K562 (cell line): ENCODE measurements at regions not wholly inside any gene's neighbourhood (a gene's known extent, or its start where the extent isn't known, plus 50 kb on each side); places are given as distances from the start of the nearest gene placed in this dataset.

Source experiments
- ATAC-seq: fragments of 200-7000 bp; cut with Tn5 transposase; 3 replicates; pipeline ENCODE4 v1.9.1; 2020; ENCODE audit warnings: moderate library complexity
- BruUV-seq: library from RNA; stranded (reverse); fragments of 400-500 nt; replicated peaks from 2 replicates; lab custom pipeline; 2021; lab: Mats Ljungman, UMichigan
- CTCF ChIA-PET: fragments of 300-600 bp; formaldehyde crosslinking; extraction: SDS; loops from one replicate; lab custom pipeline; 2021; ENCODE audit warnings: low intra/inter-chr PET ratio; lab: Yijun Ruan, JAX
- POLR2A ChIA-PET: fragments of 300-600, 350-650 bp; sonication (Branson Sonifier 250); formaldehyde crosslinking; extraction: SDS; loops from one replicate; lab custom pipeline; 2021; ENCODE audit warnings: antibody characterized with exemption, inconsistent platforms; lab: Yijun Ruan, JAX
- DNase-seq, 4 experiments: peaks; one replicate each; pipeline versions ENCODE4 v3.0.0 to v3.0.0-alpha.2; 2011 to 2018; ENCODE audit warnings: low spot score in 3 of 4, mixed read lengths in 3 of 4; ENCODE audit errors: extremely low read depth in 1 of 4
- FAIRE-seq: peaks from 2 replicates; lab custom pipeline; 2011; peaks lifted over from hg19 to GRCh38; lab: Jason Lieb, UNC
- H2AFZ ChIP-seq: 2 replicates; pipeline ENCODE4 v1.6.0; 2011; ENCODE audit warnings: low read depth, low read length, control low read depth, inconsistent platforms
- H3K27ac ChIP-seq: fragments of 200-600 bp; 3 replicates; pipeline ENCODE4 v1.8.0; 2011; ENCODE audit warnings: low read depth, mild to moderate bottlenecking, control low read depth, inconsistent platforms, low read length, moderate library complexity, mixed read lengths; ENCODE audit errors: extremely low read depth
- H3K27me3 ChIP-seq, 2 experiments: fragments of 300-600 bp in 1 of 2; 2 replicates in 1 of 2; 3 replicates in 1 of 2; pipeline versions ENCODE4 v1.6.0 to v1.8.0; 2011; ENCODE audit warnings: inconsistent platforms in 2 of 2, low read length in 2 of 2, mild to moderate bottlenecking in 1 of 2, mixed read lengths in 1 of 2, moderate library complexity in 1 of 2; ENCODE audit not compliant: control insufficient read depth in 2 of 2, insufficient read depth in 2 of 2
- H3K36me3 ChIP-seq: fragments of 300-600 bp; 3 replicates; pipeline ENCODE4 v1.8.0; 2011; ENCODE audit warnings: mild to moderate bottlenecking, low read length, inconsistent platforms; ENCODE audit not compliant: control insufficient read depth, insufficient read depth
- H3K4me1 ChIP-seq, 2 experiments: fragments of 200-600 bp in 1 of 2; replicated peaks in 1 of 2; 2 replicates in 1 of 2; 3 replicates in 1 of 2; pipeline versions ENCODE4 v1.5.1 to v1.8.0; 2011; ENCODE audit warnings: inconsistent platforms in 2 of 2, low read length in 2 of 2, mild to moderate bottlenecking in 1 of 2, mixed read lengths in 1 of 2, moderate library complexity in 1 of 2; ENCODE audit not compliant: control insufficient read depth in 2 of 2, insufficient read depth in 2 of 2
- H3K4me2 ChIP-seq: 2 replicates; pipeline ENCODE4 v1.6.1; 2011; ENCODE audit warnings: low read length, control low read depth, inconsistent platforms, mixed read lengths; ENCODE audit not compliant: insufficient read depth
- H3K4me3 ChIP-seq: fragments of 200-600 bp; sonication (generic), shearing (Covaris generic); 2 replicates; pipeline ENCODE4 v1.5.1; 2016; ENCODE audit warnings: control low read depth, inconsistent platforms
- H3K79me2 ChIP-seq: fragments of 200-600 bp; 3 replicates; pipeline ENCODE4 v1.8.0; 2011; ENCODE audit warnings: low read length, inconsistent platforms; ENCODE audit not compliant: control insufficient read depth, insufficient read depth
- H3K9ac ChIP-seq, 2 experiments: 2 replicates each; pipeline versions ENCODE4 v1.6.0 to v1.6.1; 2011; ENCODE audit warnings: low read depth in 2 of 2, low read length in 2 of 2, control low read depth in 1 of 2, inconsistent platforms in 1 of 2, mild to moderate bottlenecking in 1 of 2, mixed read lengths in 1 of 2; ENCODE audit not compliant: insufficient read depth in 1 of 2
- H3K9me1 ChIP-seq: one replicate; pipeline ENCODE4 v1.6.0; 2011; ENCODE audit warnings: inconsistent platforms, mild to moderate bottlenecking, low read length, moderate library complexity; ENCODE audit not compliant: control insufficient read depth, insufficient read depth
- H3K9me3 ChIP-seq: replicated peaks from 2 replicates; pipeline ENCODE4 v1.5.1; 2011; ENCODE audit warnings: low read depth, low read length, inconsistent platforms; ENCODE audit not compliant: control insufficient read depth, insufficient read depth
- H4K20me1 ChIP-seq: replicated peaks from 2 replicates; pipeline ENCODE4 v1.6.1; 2011; ENCODE audit warnings: low read length, inconsistent platforms, mixed read lengths; ENCODE audit not compliant: control insufficient read depth, insufficient read depth
- ARHGAP35 ChIP-seq: fragments of 450-650 bp; IDR thresholded peaks from 2 replicates; pipeline ENCODE4 v1.6.1; 2018; ENCODE audit not compliant: partially characterized antibody
- CBX8 ChIP-seq: fragments of 200-600 bp; sonication (generic); IDR thresholded peaks from 2 replicates; pipeline ENCODE4 v1.6.1; 2012; ENCODE audit warnings: borderline replicate concordance, mixed run types, low read depth, mild to moderate bottlenecking, moderate library complexity, mixed read lengths, low read length, control low read depth, inconsistent platforms; ENCODE audit not compliant: poor library complexity, severe bottlenecking; ENCODE audit errors: extremely low read depth
- CHD1 ChIP-seq: fragments of 200-600 bp; sonication (generic); IDR thresholded peaks from one replicate; pipeline ENCODE4 v1.6.1; 2012; ENCODE audit warnings: mild to moderate bottlenecking, moderate library complexity, low read length, inconsistent platforms
- E2F4 ChIP-seq: sonication (generic); formaldehyde crosslinking; IDR thresholded peaks from 2 replicates; pipeline ENCODE4 v1.8.0; 2022; ENCODE audit warnings: mild to moderate bottlenecking, low read depth, missing genetic modification reagents
- ESRRB ChIP-seq: fragments of 250-450 bp; sonication (Bioruptor Pico); IDR thresholded peaks from 2 replicates; pipeline ENCODE4 v1.5.0; 2020; ENCODE audit warnings: mild to moderate bottlenecking, moderate library complexity, borderline replicate concordance
- EWSR1 ChIP-seq: fragments of 450-650 bp; IDR thresholded peaks from 2 replicates; pipeline ENCODE4 v1.6.1; 2018; ENCODE audit warnings: borderline replicate concordance, mild to moderate bottlenecking, low read depth, moderate library complexity; ENCODE audit not compliant: partially characterized antibody
- FOXP1 ChIP-seq: sonication (generic); formaldehyde crosslinking; IDR thresholded peaks from 2 replicates; pipeline ENCODE4 v1.8.0; 2022; ENCODE audit warnings: mild to moderate bottlenecking, missing genetic modification reagents
- MAFK ChIP-seq: IDR thresholded peaks from 2 replicates; pipeline ENCODE4 v1.6.1; 2011; ENCODE audit warnings: low read length, improper control_type of control experiment
- MCM3 ChIP-seq: fragments of 450-650 bp; IDR thresholded peaks from 2 replicates; pipeline ENCODE4 v1.6.1; 2016
- MED1 ChIP-seq: sonication (generic); formaldehyde crosslinking; IDR thresholded peaks from 2 replicates; pipeline ENCODE4 v1.8.1; 2023; ENCODE audit warnings: missing genetic modification reagents, borderline replicate concordance
- SMARCA4 ChIP-seq: fragments of 450-650 bp; IDR thresholded peaks from 2 replicates; pipeline ENCODE4 v1.6.1; 2016
- STAT6 ChIP-seq: sonication (generic); formaldehyde crosslinking; IDR thresholded peaks from 2 replicates; pipeline ENCODE4 v1.8.1; 2023; ENCODE audit warnings: mild to moderate bottlenecking, missing genetic modification reagents
- WHSC1 ChIP-seq: IDR thresholded peaks from one replicate; pipeline ENCODE4 v1.6.1; 2012; ENCODE audit warnings: low read length, control low read depth, inconsistent platforms
- ZFP36 ChIP-seq: fragments of 150-350 bp; IDR thresholded peaks from 2 replicates; pipeline ENCODE4 v1.6.1; 2018; ENCODE audit warnings: low read length, low read depth; ENCODE audit not compliant: partially characterized antibody
- ZNF280B ChIP-seq: fragments of 250-450 bp; sonication (Bioruptor Pico); IDR thresholded peaks from 2 replicates; pipeline ENCODE4 v1.5.1; 2021; ENCODE audit warnings: mild to moderate bottlenecking
- ZNF311 ChIP-seq: fragments of 250-450 bp; sonication (Bioruptor Pico); IDR thresholded peaks from 2 replicates; pipeline ENCODE4 v1.4.0; 2020; ENCODE audit warnings: mild to moderate bottlenecking, moderate library complexity
- ZNF444 ChIP-seq: fragments of 250-450 bp; sonication (Bioruptor Pico); IDR thresholded peaks from 2 replicates; pipeline ENCODE4 v1.4.0; 2020; ENCODE audit warnings: mild to moderate bottlenecking, moderate library complexity
- ZNF551 ChIP-seq: fragments of 250-450 bp; sonication (Bioruptor Pico); IDR thresholded peaks from 2 replicates; pipeline ENCODE4 v1.5.0; 2021; ENCODE audit warnings: mild to moderate bottlenecking, moderate library complexity
- WGBS: fragments of 100-300 bp; shearing (Covaris generic); methylation state at CpG from one replicate; pipeline ENCODE4 v1.1.6; 2016; ENCODE audit warnings: low coverage, mixed read lengths; ENCODE audit not compliant: insufficient coverage; ENCODE audit errors: missing lambda C conversion rate; 5-methylcytosine and 5-hydroxymethylcytosine counted together
- in situ Hi-C: fragments of 300-500 bp; cut with MboI; formaldehyde crosslinking; loops from 4 replicates; pipeline ENCODE4 v1.15.0; 2018; ENCODE audit warnings: inconsistent platforms, mixed read lengths
- intact Hi-C: fragments of 100-400 bp; cut with micrococcal nuclease; formaldehyde crosslinking; loops from 2 replicates; pipeline ENCODE4 v1.14.2; 2022

- TF ChIP-seq ZNF311 (CRISPR knock-in tag) (no peak), CBX8 (no peak), E2F4 (no peak), MED1 (CRISPR knock-in tag) (no peak), ARHGAP35 (no peak), ZNF551 (CRISPR knock-in tag) (no peak), SMARCA4 (no peak), ZFP36 (no peak)
These were observed 171.0 kb upstream of the CCN2 start (continued) for GRCh38 chr6:132122176-132122575.

- Histone ChIP-seq H3K4me2 (no peak overlapping the region), H2AFZ (no peak overlapping the region), H3K36me3 (no peaks in the 10 kb centered on the region), H3K9me1 (no peaks in the 10 kb centered on the region), H3K4me1 (no peaks in the 10 kb centered on the region), H4K20me1 (no peaks in the 10 kb centered on the region), H3K9me3 (0 out of 2 replicates have a peak, but pooled peaks cover 3% of the 10 kb centered on the region), H3K9ac (no peak overlapping the region), H3K27me3 (no peaks in the 10 kb centered on the region), H3K27ac (no peak overlapping the region), H3K79me2 (no peaks in the 10 kb centered on the region), H3K4me3 (no peak overlapping the region)
- POLR2A ChIA-PET, result no interaction called here
- FAIRE-seq (no peak), DNase-seq (no peak), ATAC-seq (no peak)
- WGBS, result 0% methylated on average over 1 of the region's 1 CpG
- intact Hi-C loops, result no loop called here
- BruUV-seq, result no TSS peak
- CTCF ChIA-PET, result interaction anchor here (0.7 kb wide), 1 partner anchor 437 kb away, joined by 4 read pairs; no protein-coding TSS in a partner anchor
- in situ Hi-C loops, result no loop called here
- no peak for TF ChIP-seq ZNF280B
- TF ChIP-seq CHD1, result no peak
- no peak for TF ChIP-seq EWSR1
- TF ChIP-seq STAT6 (CRISPR knock-in tag), result no peak
- TF ChIP-seq MCM3, result no peak
- TF ChIP-seq ESRRB (CRISPR knock-in tag), result no peak
- TF ChIP-seq FOXP1, result no peak
- TF ChIP-seq MAFK, result no peak
- no peak for TF ChIP-seq WHSC1
- TF ChIP-seq ZNF444, result no peak
These were observed 167.0 kb upstream of the CCN2 start for GRCh38 chr6:132118144-132118543.
